H1 (cell line): ENCODE measurements at regions not wholly inside any gene's neighbourhood (a gene's known extent, or its start where the extent isn't known, plus 50 kb on each side); places are given as distances from the start of the nearest gene placed in this dataset.

Experiments
- CTCF ChIA-PET: fragments of 300-600 bp; sonication (Branson Sonifier 250); formaldehyde crosslinking; loops from one replicate; lab custom pipeline; 2021; ENCODE audit not compliant: partially characterized antibody; lab: Charles Lee
- POLR2A ChIA-PET: fragments of 300-600 bp; sonication (Branson Sonifier 250); formaldehyde crosslinking; loops from one replicate; lab custom pipeline; 2021; ENCODE audit warnings: inconsistent platforms; ENCODE audit not compliant: partially characterized antibody; lab: Charles Lee
- DNase-seq, 2 experiments: peaks; one replicate each; pipeline versions ENCODE4 v3.0.0 to v3.0.0-alpha.2; 2010 to 2022; ENCODE audit warnings: low spot score in 2 of 2, low read depth in 1 of 2, mixed read lengths in 1 of 2
- FAIRE-seq: peaks from 2 replicates; lab custom pipeline; 2011; peaks lifted over from hg19 to GRCh38; lab: Jason Lieb, UNC
- H2AFZ ChIP-seq: 2 replicates; pipeline ENCODE4 v1.8.1; 2012; ENCODE audit warnings: low read length, inconsistent platforms
- H2AK5ac ChIP-seq: 2 replicates; pipeline ENCODE4 v1.6.1; 2013; ENCODE audit warnings: low read depth, low read length
- H2BK120ac ChIP-seq: replicated peaks from 2 replicates; pipeline ENCODE3; 2013; ENCODE audit warnings: low read depth, low read length, inconsistent platforms
- H2BK12ac ChIP-seq: 2 replicates; pipeline ENCODE4 v1.6.1; 2013; ENCODE audit warnings: low read depth, low read length
- H2BK15ac ChIP-seq: 2 replicates; pipeline ENCODE4 v1.6.1; 2013; ENCODE audit warnings: low read length
- H2BK20ac ChIP-seq: 2 replicates; pipeline ENCODE4 v1.6.1; 2013; ENCODE audit warnings: low read length
- H2BK5ac ChIP-seq: 2 replicates; pipeline ENCODE4 v1.6.1; 2013; ENCODE audit warnings: low read depth, low read length
- H3K14ac ChIP-seq: 2 replicates; pipeline ENCODE4 v1.6.1; 2013; ENCODE audit warnings: inconsistent platforms; ENCODE audit not compliant: insufficient read length
- H3K18ac ChIP-seq: 2 replicates; pipeline ENCODE4 v1.6.1; 2013; ENCODE audit warnings: low read length; ENCODE audit errors: extremely low read depth
- H3K23ac ChIP-seq: 2 replicates; pipeline ENCODE4 v1.6.1; 2013; ENCODE audit warnings: inconsistent platforms; ENCODE audit not compliant: insufficient read length
- H3K23me2 ChIP-seq: 2 replicates; pipeline ENCODE4 v1.6.1; 2013; ENCODE audit warnings: low read depth, low read length
- H3K27ac ChIP-seq: 2 replicates; pipeline ENCODE4 v1.6.1; 2011; ENCODE audit warnings: low read depth, low read length, inconsistent platforms
- H3K27me3 ChIP-seq, 4 experiments: replicated peaks in 1 of 4; 1 replicate in 1 of 4; 2 replicates in 3 of 4; pipeline versions ENCODE4 v1.6.1 to v1.8.1; 2011 to 2013; ENCODE audit warnings: low read length in 3 of 4, mild to moderate bottlenecking in 3 of 4, inconsistent platforms in 2 of 4, mixed read lengths in 2 of 4, moderate library complexity in 1 of 4; ENCODE audit not compliant: control insufficient read depth in 3 of 4, insufficient read depth in 3 of 4; ENCODE audit errors: extremely low read depth in 1 of 4
- H3K36me3 ChIP-seq, 4 experiments: 2 replicates each; pipeline versions ENCODE4 v1.6.1 to v1.8.1; 2011 to 2013; ENCODE audit warnings: mild to moderate bottlenecking in 4 of 4, low read length in 3 of 4, moderate library complexity in 2 of 4, control low read depth in 1 of 4, inconsistent platforms in 1 of 4; ENCODE audit not compliant: insufficient read depth in 4 of 4, control insufficient read depth in 2 of 4
- H3K4ac ChIP-seq: replicated peaks from 2 replicates; pipeline ENCODE3; 2013; ENCODE audit warnings: low read length, low read depth, mixed read lengths, inconsistent platforms; ENCODE audit not compliant: insufficient read length
- H3K4me1 ChIP-seq, 4 experiments: replicated peaks in 1 of 4; 1 replicate in 1 of 4; 2 replicates in 3 of 4; pipeline versions ENCODE4 v1.6.1 to v1.8.1; 2011 to 2013; ENCODE audit warnings: low read length in 3 of 4, inconsistent platforms in 2 of 4, mixed read lengths in 1 of 4; ENCODE audit not compliant: insufficient read depth in 4 of 4, control insufficient read depth in 3 of 4
- H3K4me2 ChIP-seq, 2 experiments: 2 replicates each; pipeline versions ENCODE4 v1.6.1 to v1.8.1; 2011 to 2013; ENCODE audit warnings: low read depth in 2 of 2, low read length in 2 of 2, control low read depth in 1 of 2, inconsistent platforms in 1 of 2, mild to moderate bottlenecking in 1 of 2; ENCODE audit not compliant: insufficient read depth in 1 of 2
- H3K4me3 ChIP-seq, 4 experiments: fragments of 200-600, 300-600 bp in 1 of 4; sonication (generic), shearing (Covaris generic), sonication (Bioruptor Twin) in 1 of 4; 2 replicates each; pipeline versions ENCODE4 v1.5.1 to v1.8.1; 2011 to 2016; ENCODE audit warnings: low read length in 4 of 4, low read depth in 3 of 4, control low read depth in 2 of 4, inconsistent platforms in 2 of 4, mild to moderate bottlenecking in 2 of 4, mixed read lengths in 1 of 4, moderate library complexity in 1 of 4; ENCODE audit not compliant: insufficient read depth in 2 of 4; ENCODE audit errors: extremely low read depth in 1 of 4
- H3K56ac ChIP-seq: replicated peaks from 2 replicates; pipeline ENCODE3; 2013; ENCODE audit warnings: low read depth, mild to moderate bottlenecking, mixed read lengths, low read length, inconsistent platforms; ENCODE audit not compliant: insufficient read length
- H3K79me1 ChIP-seq: 2 replicates; pipeline ENCODE4 v1.6.1; 2013; ENCODE audit warnings: low read depth, low read length, control low read depth
- H3K79me2 ChIP-seq, 2 experiments: 2 replicates each; pipeline versions ENCODE4 v1.6.1 to v1.8.1; 2012 to 2013; ENCODE audit warnings: low read length in 2 of 2, mild to moderate bottlenecking in 2 of 2, inconsistent platforms in 1 of 2; ENCODE audit not compliant: insufficient read depth in 2 of 2, control insufficient read depth in 1 of 2
- H3K9ac ChIP-seq, 4 experiments: replicated peaks in 1 of 4; 1 replicate in 1 of 4; 2 replicates in 3 of 4; pipeline versions ENCODE4 v1.6.1 to v1.8.1; 2011 to 2013; ENCODE audit warnings: low read depth in 3 of 4, low read length in 3 of 4, control low read depth in 2 of 4, mild to moderate bottlenecking in 2 of 4, moderate library complexity in 2 of 4, inconsistent platforms in 1 of 4; ENCODE audit errors: extremely low read depth in 1 of 4
- H3K9me3 ChIP-seq, 2 experiments: 2 replicates each; pipeline versions ENCODE4 v1.6.1 to v1.8.1; 2012 to 2013; ENCODE audit warnings: mild to moderate bottlenecking in 2 of 2, moderate library complexity in 2 of 2, control low read depth in 1 of 2, inconsistent platforms in 1 of 2, low read depth in 1 of 2, low read length in 1 of 2, mixed read lengths in 1 of 2; ENCODE audit not compliant: insufficient read depth in 2 of 2
- H4K20me1 ChIP-seq, 2 experiments: replicated peaks in 1 of 2; 2 replicates each; pipeline versions ENCODE3 to v1.8.1; 2011 to 2013; ENCODE audit warnings: inconsistent platforms in 2 of 2, low read length in 2 of 2, mild to moderate bottlenecking in 1 of 2; ENCODE audit not compliant: insufficient read depth in 2 of 2, control insufficient read depth in 1 of 2
- H4K5ac ChIP-seq: 2 replicates; pipeline ENCODE4 v1.6.1; 2013; ENCODE audit warnings: low read length, low read depth, mixed read lengths, inconsistent platforms; ENCODE audit not compliant: insufficient read length
- H4K8ac ChIP-seq: 2 replicates; pipeline ENCODE4 v1.8.0; 2013; ENCODE audit warnings: mild to moderate bottlenecking, moderate library complexity, low read length, inconsistent platforms; ENCODE audit not compliant: insufficient read depth; ENCODE audit errors: extremely low read depth
- H4K91ac ChIP-seq: replicated peaks from 2 replicates; pipeline ENCODE3; 2013; ENCODE audit warnings: low read length, mixed read lengths, inconsistent platforms; ENCODE audit not compliant: insufficient read length
- ATF3 ChIP-seq: IDR thresholded peaks from 2 replicates; pipeline ENCODE4 v1.6.1; 2011; ENCODE audit warnings: low read depth, mild to moderate bottlenecking, low read length; ENCODE audit not compliant: insufficient read depth
- CHD1 ChIP-seq: IDR thresholded peaks from 2 replicates; pipeline ENCODE4 v1.6.1; 2012; ENCODE audit warnings: low read depth, low read length, improper control_type of control experiment
- CTBP2 ChIP-seq: IDR thresholded peaks from 2 replicates; pipeline ENCODE4 v1.7.0; 2011; ENCODE audit warnings: borderline replicate concordance, mild to moderate bottlenecking, moderate library complexity, mixed read lengths, low read length; ENCODE audit not compliant: insufficient read depth, insufficient read length
- GTF2F1 ChIP-seq: IDR thresholded peaks from 2 replicates; pipeline ENCODE4 v1.6.1; 2012; ENCODE audit warnings: low read depth, low read length, improper control_type of control experiment, borderline replicate concordance
- KDM1A ChIP-seq: fragments of 200-600, 300-600 bp; sonication (generic); IDR thresholded peaks from 2 replicates; pipeline ENCODE4 v1.7.1; 2016; ENCODE audit warnings: mild to moderate bottlenecking, low read length, borderline replicate concordance
- MAX ChIP-seq: IDR thresholded peaks from 2 replicates; pipeline ENCODE4 v1.6.1; 2012; ENCODE audit warnings: inconsistent platforms
- POLR2AphosphoS5 ChIP-seq: IDR thresholded peaks from 2 replicates; pipeline ENCODE4 v1.6.1; 2011; ENCODE audit warnings: low read depth, low read length
- RAD21 ChIP-seq, 2 experiments: IDR thresholded peaks in 1 of 2; conservative IDR thresholded peaks in 1 of 2; 2 replicates each; pipeline ENCODE4 v1.6.1; 2011; ENCODE audit warnings: low read depth in 2 of 2, low read length in 2 of 2, improper control_type of control experiment in 1 of 2, inconsistent platforms in 1 of 2, mild to moderate bottlenecking in 1 of 2, moderate library complexity in 1 of 2
- RNF2 ChIP-seq: fragments of 200-900, 300-1000 bp; sonication (generic); IDR thresholded peaks from 2 replicates; pipeline ENCODE4 v1.7.1; 2016; ENCODE audit warnings: borderline replicate concordance, low read depth, mild to moderate bottlenecking, antibody characterized with exemption, low read length; ENCODE audit not compliant: poor library complexity, severe bottlenecking; ENCODE audit errors: missing control alignments
- RXRA ChIP-seq: IDR thresholded peaks from 2 replicates; pipeline ENCODE4 v1.6.1; 2011; ENCODE audit warnings: low read depth, mild to moderate bottlenecking, low read length, moderate library complexity; ENCODE audit not compliant: insufficient read depth
- SIX5 ChIP-seq: IDR thresholded peaks from 2 replicates; pipeline ENCODE4 v1.6.1; 2011; ENCODE audit warnings: mild to moderate bottlenecking, low read depth, low read length
- SP4 ChIP-seq: IDR thresholded peaks from 2 replicates; pipeline ENCODE4 v1.6.1; 2012; ENCODE audit warnings: low read length, inconsistent platforms
- TAF1 ChIP-seq: IDR thresholded peaks from 2 replicates; pipeline ENCODE4 v1.6.1; 2011; ENCODE audit warnings: mild to moderate bottlenecking, low read depth, low read length
- YY1 ChIP-seq: IDR thresholded peaks from 2 replicates; pipeline ENCODE4 v1.6.1; 2011; ENCODE audit warnings: low read depth, mild to moderate bottlenecking, low read length
- WGBS, 2 experiments: shearing (Covaris generic) in 1 of 2; methylation state at CpG; one replicate each; pipeline versions ENCODE4 v1.1.6 to v1.1.7; 2013 to 2015; ENCODE audit warnings: low lambda C conversion rate in 2 of 2, mixed read lengths in 2 of 2, inconsistent platforms in 1 of 2, low coverage in 1 of 2, missing lambda C conversion rate in 1 of 2; ENCODE audit not compliant: insufficient replicate concordance in 2 of 2, insufficient coverage in 1 of 2, insufficient read length in 1 of 2; ENCODE audit errors: extremely low coverage in 1 of 2, missing lambda C conversion rate in 1 of 2; 5-methylcytosine and 5-hydroxymethylcytosine counted together

GRCh38 chr5:117210796-117211195 lies 636.2 kb upstream of the SEMA6A start:
- TF ChIP-seq MAX, result no peak
- no peak for TF ChIP-seq RXRA
- TF ChIP-seq RAD21 (IDR thresholded peaks at IDR 0.05 in 1 of 2, conservative IDR thresholded peaks at IDR 0.05 in 1 of 2; ENCODE audit: low read depth in 2 of 2, low read length in 2 of 2), result no peak
- no peak for TF ChIP-seq TAF1
- no peak for TF ChIP-seq POLR2AphosphoS5
- TF ChIP-seq YY1, result no peak
- no peak for TF ChIP-seq CHD1
- no peak for TF ChIP-seq CTBP2
- no peak for TF ChIP-seq SIX5
- no peak for TF ChIP-seq KDM1A
- TF ChIP-seq GTF2F1, result no peak
- no peak for TF ChIP-seq RNF2
- TF ChIP-seq ATF3, result no peak
- no peak for TF ChIP-seq SP4
- no peak overlapping the region for H3K27ac ChIP-seq
- ChIA-PET POLR2A (no interaction called here), CTCF (no interaction called here)
- H3K4me2 ChIP-seq, result no peak overlapping the region
- no peak overlapping the region for H3K23ac ChIP-seq
- WGBS, 2 experiments, result 94% methylated on average over 1 of the region's 1 CpG; no CpG with 5 or more reads in 1 of the 2 experiments
- H2BK12ac ChIP-seq, result no peak overlapping the region
- H3K4me3 ChIP-seq, result no peak overlapping the region
- H2BK20ac ChIP-seq, result no peak overlapping the region
- no peaks in the 10 kb centered on the region for H3K23me2 ChIP-seq
- no peak overlapping the region for H3K14ac ChIP-seq
- H2AK5ac ChIP-seq, result no peak overlapping the region
- no peak overlapping the region for H3K9ac ChIP-seq
- H2BK120ac ChIP-seq, result no peak overlapping the region
- peaks cover 0 to 7% (median 3%) of the 10 kb centered on the region in 4 experiments; a peak in 2 of 7 replicates for H3K4me1 ChIP-seq
- FAIRE-seq, result no peak
- H3K36me3 ChIP-seq, result no peaks in the 10 kb centered on the region
- H4K5ac ChIP-seq, result no peak overlapping the region
- no peaks in the 10 kb centered on the region for H3K79me2 ChIP-seq
- H4K91ac ChIP-seq, result no peak overlapping the region
- H3K18ac ChIP-seq, result no peak overlapping the region
- DNase-seq, result no peak
- H3K27me3 ChIP-seq, result no peaks in the 10 kb centered on the region
- H2BK15ac ChIP-seq, result no peak overlapping the region
- H2AFZ ChIP-seq, result no peak overlapping the region
- no peak overlapping the region for H3K56ac ChIP-seq
- no peak overlapping the region for H3K4ac ChIP-seq
- H2BK5ac ChIP-seq, result no peak overlapping the region
- no peak overlapping the region for H4K8ac ChIP-seq
- H3K9me3 ChIP-seq, result no peaks in the 10 kb centered on the region
- H4K20me1 ChIP-seq, result no peaks in the 10 kb centered on the region
- H3K79me1 ChIP-seq, result no peaks in the 10 kb centered on the region; the same call in 1 of the 2 replicates
